Cerebellar nuclear complex (tissue), 1 donor: ENCODE measurements at regions not wholly inside any gene's neighbourhood (a gene's known extent, or its start where the extent isn't known, plus 50 kb on each side); places are given as distances from the start of the nearest gene placed in this dataset.

Experiments used
- DNase-seq, 2 experiments: peaks; one replicate each; lab custom pipeline; 2025; lab: John Stamatoyannopoulos, UW

DNA sequence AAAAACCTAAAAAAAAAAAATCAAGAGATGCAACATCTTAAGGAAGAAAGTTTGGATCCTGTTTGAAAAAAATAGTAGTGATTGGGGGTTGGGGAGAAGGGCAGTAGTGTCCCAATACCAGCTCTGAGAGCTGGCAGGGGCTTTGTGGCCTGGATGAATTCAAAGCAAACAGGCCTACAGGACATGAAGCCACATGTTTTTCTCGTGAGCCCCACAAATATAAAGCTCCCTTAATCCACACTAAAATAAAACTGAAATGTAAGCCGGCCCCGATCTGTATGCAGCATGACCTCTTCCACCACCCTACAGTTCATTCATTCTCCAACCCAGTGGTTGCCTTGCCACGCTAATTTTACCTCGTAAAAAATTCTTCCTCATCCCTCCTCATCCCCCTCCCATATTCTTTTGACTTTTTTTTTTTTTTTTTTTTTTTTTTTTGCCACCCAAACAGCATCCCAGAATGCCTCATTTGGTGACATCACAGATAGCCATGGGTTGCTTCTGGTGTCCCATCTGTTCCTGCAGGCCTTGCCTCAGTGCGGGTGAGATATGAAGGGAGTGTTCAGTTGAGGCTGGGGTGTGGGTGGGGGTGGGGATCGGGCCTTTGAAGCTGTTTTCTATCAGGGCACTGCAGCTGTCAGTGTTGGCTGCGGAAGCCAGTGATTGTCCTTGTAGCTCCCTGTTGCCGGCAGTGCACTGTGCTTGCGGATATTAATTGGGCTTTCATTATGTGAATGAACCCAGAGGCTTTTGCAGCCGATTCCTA lies 81.6 kb upstream of the NFIB start:
- no peak for DNase-seq

DNA sequence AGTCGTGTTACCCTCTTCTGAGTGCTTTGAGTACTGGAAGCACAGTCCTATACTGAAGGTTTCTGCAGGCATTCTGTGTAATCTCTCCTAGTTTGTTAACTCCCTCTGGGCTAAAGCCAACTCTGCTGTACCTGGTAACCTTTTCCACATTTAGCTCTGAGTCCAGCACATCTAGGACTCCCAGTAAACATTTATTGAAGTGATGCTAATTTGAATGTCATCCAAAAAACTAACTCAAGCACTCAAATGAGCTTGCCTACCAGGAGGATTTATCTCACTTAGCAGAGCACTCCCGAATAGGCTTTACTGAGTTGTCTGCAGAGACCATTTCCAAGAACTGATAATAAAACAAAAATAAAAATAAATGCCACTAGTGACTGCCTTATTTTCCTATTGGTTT lies 79.5 kb upstream of the NFIB start:
- no peak for DNase-seq

DNA sequence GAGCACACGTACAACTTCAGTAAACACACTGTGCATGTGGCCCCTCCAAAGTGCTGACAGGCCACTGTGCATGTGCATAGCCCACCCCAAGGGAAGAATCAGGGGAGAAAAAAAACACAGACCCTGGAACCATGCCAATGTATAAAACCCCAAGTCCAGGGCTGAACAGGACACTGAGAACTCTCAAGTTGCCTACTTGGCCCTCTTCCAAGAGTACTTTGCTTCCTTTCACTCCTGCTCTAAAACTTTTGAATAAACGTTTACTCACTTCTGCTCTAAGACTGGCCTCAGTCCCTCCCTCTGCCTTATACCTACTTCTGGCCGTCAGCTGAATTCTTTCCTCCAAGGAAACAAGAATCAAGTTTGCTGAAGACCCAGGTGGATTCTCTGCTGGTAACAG lies 77.7 kb upstream of the NFIB start:
- DNase-seq, result no peak

DNA sequence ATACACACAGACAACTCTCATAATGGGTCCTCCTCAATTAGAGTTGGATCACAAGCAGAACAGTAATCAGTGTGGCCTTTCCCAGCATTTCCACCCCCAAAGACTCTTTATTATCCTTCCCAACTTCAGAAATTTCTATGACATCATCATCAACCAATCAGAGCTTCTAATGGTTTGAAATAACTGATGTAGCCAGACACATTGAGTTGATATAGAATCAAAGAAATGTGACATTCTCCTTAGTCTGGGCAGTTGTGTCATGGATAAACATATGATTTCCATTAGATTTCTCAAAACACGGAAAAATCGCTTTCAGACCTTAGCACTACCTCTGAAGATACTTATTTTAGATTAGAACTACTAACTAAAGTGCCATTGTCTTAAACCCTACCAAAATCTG lies 75.7 kb upstream of the NFIB start:
- DNase-seq, result no peak

DNA sequence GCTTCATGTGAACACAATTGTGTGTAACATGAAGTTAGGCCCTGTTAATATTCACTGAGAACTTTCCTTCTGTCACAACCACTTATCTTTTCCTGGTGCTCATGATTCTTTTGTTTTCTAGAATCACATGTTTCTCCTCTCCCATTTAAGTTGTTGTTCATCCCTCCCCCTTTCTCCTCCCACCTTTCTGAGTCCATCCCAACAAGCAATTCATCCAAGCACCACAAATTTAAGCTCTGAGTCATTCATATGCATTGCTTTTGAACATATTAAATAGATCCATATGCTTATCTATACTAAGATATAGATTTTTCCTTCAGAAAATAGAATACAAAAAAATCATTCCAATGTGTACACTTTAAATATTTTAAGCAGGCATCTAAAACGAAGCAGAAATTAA lies 75.2 kb upstream of the NFIB start:
- DNase-seq, result no peak

DNA sequence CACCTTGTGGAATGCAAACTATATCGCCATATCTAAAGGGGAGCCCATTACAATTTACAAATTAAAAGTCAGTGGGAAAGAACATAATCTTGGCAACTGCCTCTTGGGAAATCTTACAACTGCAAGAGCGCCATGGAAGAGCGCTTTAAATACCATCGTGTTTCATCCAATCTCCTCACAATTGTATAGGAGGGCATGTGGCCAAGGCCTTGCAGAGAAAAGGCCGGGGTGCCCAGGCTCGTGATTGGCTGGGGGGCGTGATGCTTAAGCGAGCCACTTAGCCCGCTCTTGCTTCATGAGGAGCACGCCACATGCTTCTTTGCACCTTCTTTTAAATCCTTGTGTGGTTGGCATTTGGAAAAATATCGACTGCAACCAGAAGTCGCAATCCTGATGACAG lies 69.8 kb upstream of the NFIB start:
- DNase-seq, result no peak

DNA sequence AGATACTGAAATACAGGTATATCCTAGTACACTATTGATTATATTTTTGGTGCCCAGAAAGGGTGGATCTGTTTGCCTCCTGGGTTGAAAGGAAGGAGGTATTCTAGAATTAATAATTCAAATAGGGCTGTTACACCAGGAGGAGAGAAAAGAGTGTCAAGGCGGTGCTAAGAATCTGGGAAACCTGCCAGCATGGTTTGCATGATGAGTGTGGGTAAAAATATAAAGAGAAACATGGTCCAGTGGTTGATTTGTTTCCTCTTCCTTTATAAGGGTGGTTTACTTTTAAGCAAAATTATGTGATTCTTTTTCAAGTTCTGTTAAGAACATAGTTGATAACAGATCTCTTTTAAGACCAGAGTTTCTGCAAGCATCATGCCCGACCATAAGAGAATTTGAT lies 69.4 kb upstream of the NFIB start:
- no peak for DNase-seq

DNA sequence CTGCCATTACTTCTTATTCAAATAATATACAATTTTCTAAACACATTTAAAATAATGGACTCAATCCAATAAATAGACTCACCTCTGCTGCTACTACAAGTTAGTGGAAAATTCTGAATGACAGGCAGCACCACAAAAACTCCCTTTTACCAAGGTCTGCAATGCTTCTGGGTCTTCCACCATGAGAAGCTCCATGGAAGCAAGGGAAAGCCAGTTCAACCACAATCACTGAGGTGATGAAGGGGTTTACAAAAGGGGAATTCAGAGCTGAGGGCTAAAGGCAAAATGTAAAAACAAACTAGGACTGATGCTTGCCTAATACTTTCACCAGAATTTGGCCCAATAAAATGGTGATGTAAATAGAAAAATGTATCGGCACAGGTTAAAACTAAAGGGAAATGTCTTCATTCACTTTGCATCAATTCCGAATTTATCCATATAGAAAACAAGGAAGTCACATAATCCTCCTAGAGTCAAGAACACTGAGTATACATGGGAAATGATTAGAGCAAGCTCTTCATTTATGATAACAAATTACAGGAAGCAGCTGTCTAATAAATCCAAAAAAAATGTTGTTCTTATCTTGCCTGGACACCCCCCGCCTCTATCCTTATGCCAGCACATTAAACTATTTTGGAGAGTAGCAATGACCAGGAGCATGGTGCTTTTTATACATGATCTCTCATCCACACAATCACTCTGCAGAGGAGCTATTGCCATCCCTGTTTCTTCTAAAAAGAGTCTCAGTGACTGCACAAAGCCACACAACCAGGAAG lies 66.3 kb upstream of the NFIB start:
- no peak for DNase-seq

DNA sequence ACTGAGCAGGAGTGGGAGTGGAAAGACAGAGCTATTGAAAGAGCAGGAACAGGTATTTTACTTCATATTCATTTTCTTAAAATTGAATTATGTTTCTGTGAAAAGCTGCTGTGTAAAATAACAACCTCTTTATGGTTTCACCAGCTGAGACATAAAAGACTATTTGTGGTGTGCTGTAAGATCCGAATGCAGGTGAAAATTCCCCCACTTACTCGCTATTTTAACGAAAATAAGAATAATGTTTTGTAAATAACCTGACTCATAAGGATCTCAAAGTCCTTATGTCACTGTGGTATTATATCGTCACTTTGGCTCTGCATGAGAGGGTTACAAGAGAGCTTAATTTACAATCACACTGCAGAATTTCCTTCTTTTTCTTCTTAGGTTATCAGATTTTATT lies 65.3 kb upstream of the NFIB start:
- no peak for DNase-seq

DNA sequence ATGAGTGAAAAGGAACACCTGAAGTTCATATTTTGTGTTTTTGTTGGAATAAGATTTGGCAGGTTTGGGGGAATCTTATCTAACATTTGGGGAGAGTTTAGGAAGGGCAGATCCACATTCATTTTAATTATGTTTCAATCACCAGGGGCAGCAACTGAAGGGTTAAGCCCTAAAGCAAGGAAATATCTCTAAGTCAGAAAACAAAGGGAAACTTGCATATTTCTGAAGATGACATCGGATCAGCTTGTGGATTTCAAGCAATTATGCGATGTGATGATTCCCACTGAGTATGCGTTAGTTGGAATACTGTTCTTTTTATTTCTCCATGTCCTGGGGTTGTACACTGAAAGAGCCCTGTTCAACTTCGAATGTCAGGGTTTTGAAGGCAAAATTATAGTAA lies 59.8 kb upstream of the NFIB start:
- DNase-seq, result no peak

DNA sequence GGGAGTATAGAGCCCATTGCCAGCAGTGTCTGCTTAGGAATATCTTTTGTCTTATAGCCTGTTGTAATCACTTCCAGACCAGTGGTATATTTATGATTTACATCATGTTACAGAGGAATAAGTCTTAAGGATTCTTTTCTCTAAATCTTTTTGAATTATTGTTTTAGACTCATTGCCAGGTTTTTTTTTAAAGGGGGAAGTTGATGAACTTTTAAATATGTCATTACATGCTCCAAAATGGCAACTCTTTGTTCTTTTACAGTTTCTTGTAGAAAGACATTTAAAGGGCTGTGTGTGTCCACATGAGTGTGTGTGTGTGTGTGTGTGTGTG lies 59.4 kb upstream of the NFIB start:
- no peak for DNase-seq

DNA sequence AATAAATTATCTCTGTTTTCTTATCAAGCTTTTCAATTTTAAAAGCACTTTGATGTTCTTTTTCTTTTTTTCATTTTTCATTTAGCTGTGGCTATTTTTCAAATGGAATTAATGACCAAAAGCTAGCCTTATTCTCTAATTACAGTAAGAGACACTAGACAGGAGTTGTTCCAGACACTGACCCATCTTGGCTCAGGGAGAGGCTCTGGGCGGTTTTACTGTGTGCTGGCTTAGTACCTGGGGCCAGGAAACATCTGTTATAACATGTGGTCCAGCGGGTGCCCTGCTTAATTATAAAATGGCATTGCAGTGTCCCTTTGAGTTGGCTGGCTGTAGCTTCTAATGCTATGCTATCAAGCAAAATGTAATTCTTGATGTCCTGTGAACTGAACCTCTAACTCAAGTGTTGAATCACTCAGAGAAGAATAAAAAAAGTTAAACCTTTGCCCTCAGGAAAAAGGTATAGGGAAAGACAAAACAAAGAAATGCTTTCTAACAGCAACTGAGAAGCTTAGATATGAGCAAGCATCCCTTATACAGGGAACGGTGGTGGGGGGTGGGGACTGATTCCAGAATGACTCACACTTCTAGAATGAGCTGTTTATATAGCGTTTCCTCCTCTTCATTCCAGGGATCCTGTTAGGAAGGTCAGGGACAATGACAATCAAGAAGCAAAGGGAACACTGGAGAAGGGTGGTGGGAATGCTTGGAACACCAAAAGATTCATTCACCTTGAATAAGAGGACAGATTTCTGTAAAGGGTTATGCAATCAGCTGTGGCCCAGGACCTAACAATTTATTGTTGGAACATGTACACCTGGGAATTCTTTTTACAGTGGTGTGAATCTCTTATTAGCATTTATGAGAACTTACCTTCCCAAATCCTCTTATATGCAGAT lies 58.7 kb upstream of the NFIB start:
- DNase-seq, result no peak

DNA sequence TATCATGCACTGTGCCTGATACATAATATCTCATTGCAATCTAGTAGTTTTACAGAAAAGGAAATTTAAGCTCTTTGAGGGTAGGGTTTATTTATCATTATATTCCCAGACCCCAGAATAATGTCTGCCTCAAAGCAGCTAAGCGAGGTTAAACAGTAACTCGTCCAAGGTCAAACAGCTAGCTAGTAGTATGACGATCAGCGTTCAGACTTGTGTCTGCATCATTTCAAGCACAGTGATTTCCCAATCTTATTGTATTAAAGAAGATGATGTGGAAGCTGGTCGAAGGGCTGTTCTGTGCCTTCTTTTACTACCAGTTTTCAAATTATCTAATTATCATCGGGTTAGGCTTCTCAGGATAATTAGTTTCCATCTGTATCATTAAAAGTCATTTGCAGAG lies 55.1 kb upstream of the NFIB start:
- DNase-seq, result no peak

DNA sequence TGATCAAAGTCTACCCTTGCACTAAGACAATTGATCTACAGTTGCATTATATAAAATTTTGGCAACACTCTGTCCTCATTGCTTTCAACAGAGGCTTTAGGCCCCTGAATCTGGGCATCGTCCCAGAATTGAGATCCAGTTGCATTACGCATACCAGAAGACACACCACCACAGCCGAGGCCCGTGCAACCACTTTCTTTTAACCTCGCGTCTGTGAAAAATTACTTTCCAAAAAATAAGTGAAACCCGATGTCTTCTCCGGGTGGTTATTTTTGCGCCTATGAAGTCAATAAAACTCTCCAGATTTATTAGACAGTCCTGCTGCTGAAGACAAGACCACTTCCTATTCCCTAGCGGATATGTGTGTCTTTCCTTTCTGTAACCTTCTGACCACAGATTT lies 52.1 kb upstream of the NFIB start:
- no peak for DNase-seq

DNA sequence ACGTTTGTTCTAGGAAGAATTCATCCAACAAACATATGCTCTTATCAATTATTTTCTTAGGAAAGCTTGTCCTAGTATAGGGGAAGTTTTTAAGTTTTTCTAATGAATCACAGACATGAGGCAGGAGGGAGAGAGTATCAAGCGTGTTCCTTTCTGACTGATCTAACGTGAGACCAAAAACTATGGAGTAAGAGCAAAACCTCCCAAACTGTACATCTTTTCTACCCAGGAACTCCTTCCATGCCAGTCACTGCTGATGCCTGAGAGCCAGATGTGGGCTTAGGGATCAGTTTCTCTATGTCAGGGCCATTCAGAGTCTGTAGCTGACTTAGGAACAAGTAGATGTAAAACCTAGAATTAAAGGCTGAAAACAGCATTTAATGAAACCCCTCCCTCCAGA lies 51.7 kb upstream of the NFIB start:
- DNase-seq, result no peak
